ENCODE measurements at regions not wholly inside any gene's neighbourhood (a gene's known extent, or its start where the extent isn't known, plus 50 kb on each side); places are given as distances from the start of the nearest gene placed in this dataset.
"Not testable (repeated sequence)": the region's sequence is repeated elsewhere in the genome, so short reads cannot be mapped to it uniquely, and the experiment has no call there.

DNA sequence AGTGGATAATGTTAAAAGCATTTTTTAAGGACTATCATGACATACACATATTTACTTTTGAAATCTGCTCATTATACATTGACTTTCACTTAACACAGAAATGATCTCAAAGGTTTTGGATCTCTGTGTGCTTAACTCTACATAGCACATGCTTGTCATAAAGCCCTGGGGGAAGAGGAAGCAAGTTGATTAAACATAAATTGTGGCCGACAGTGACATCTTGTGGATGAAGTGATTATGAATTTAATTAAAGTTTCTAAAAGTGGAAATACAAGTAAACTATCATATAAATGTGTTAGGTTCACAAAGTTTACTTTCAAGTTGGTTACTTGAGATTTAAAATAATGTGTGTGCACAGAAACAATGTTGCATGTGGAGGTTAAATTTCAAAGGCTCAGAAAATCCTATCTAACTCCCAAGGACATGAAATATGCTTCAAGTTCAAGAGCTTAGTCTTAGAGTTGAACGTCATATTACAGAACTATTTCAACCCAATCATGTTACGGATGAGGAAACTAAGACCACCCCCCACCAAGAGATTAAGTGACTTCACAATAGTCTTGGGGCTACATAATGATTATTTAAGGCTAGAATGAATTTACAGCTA, 1247.8 kb downstream of the GATA3 start:
- DNase-seq (ENCODE audit: extremely low spot score, insufficient read length, low read depth) = no peak

DNA sequence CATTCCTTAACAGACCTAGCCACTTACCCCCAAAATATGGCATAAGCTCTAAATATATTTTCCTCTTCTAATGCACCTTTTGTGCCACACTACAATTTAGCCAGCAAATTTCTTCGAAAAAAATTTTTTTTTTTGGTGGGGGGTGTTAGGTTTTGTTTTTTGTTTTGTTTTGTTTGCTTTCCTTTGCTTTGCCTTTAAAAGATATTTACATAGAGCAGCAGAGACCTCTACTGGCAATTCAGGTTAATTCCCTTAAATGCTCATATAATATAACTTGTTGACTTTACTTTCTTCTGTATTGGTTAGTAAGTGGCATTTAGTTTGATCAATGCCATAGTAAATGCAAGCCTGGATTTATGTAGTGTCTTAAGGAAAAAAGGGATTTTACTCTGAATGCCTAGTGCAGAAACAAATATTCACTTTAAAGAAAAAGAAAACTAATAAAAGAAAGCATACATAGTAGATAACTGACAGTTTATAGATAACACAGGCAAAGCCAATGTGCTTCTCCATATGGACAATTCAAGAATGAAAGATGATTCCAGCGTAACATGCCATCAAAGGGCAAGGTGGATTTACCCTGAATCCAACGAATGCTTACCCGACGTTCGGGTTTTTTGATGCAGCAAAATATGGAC, 1250.6 kb downstream of the GATA3 start:
- FAIRE-seq (no peak), DNase-seq (ENCODE audit: extremely low spot score, insufficient read length, low read depth) (no peak)

More for the DNA sequence above, 1247.8 kb downstream of the GATA3 start:
- FAIRE-seq = peak; percentile 72

DNA sequence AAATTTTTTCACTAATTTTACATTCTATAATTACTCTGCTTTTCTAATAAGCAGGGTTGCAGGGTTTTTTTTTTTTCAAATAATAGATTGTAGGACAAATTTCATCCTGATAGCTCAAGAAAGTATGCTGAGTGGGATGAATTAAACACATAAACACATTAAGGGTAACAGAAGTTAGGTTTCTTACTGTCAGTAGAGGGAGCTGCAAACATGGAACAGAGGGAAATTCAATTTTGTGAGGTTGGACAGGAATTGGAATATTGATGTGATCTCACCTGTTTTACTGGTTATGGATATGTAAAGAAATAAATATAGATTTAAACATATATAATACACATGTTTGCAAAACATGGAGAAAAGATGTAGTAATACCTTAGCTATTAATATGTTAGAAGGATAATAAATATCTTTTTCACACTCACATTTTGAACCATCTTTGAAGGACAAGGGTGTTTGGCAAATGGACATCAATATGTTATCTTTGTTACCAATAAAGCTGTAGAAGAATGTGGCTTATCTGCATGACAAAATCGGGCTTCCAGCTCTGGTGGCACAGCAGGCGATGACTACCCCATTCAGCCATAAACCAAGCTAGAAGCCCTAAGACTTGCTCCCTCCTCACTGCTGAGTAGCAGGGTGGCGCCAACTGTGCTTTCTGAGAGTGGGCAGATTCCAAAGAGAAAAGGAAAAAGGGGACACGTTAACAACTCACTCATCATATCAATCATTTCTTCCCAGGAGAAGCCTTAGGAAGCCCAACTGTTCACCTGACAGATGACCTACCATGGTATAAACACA, 1257.4 kb downstream of the GATA3 start:
- FAIRE-seq = no peak
- no peak for DNase-seq (ENCODE audit: extremely low spot score, insufficient read length, low read depth)

DNA sequence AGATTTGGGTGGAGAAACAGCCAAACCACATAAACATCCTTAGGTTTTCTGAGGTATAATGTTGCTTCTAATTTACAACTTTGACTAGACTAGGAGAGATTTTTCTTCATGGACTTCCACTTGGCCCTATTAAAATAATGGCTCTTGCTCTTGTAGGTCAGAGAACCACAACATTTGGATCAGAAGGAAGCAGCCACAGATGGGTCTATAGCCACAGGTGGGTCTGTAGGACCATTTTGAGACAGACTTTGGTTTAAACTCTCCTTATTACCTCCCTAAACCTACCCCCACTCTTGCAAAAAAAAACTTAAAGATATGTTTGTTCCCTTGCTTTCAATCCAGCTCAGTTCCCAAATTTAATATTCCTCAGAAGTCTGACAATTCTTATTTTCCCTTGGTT, 1260.8 kb downstream of the GATA3 start:
- no peak for DNase-seq (ENCODE audit: extremely low spot score, insufficient read length, low read depth)
- no peak for FAIRE-seq

DNA sequence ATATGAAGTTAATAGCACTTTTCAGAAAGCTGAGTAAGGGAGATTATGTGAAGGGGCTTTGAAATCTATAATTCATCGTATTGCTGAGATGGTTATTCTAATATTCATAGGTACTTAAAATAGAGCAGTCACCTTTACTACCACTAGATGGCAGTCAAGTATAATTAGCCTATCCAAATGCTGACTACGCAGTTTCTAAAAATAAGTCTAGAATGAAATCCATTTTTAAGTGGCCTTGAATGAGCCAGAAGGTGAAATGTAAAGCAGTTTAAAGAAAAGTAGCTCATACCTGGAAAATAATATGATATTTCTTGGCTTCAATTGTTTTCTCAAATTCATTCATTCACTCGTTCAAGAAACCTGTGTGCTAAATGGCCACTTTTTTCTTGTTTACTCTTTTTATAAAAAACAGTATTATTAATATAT, 1277.1 kb downstream of the GATA3 start:
- FAIRE-seq (peak; percentile 24), DNase-seq (ENCODE audit: extremely low spot score, insufficient read length, low read depth) (peak; percentile 26)

DNA sequence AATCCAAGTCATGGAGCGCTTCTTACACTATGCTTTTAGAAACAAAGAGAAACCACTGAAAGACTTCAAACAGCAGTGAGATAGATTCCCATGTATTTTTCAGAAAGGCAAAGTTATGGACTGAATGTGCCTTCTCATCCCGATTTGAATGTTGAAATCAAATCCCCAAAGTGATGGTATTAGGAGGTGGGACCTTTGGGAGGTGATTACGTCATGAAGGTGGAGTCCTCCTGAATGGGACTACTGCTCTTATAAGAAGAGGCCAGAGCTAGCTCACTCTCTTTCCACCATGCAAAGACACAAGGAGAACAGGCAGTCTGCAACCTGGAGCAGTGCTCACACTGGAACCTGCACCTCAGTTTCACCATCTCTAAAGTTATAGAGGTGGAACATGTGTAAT, 1279.8 kb downstream of the GATA3 start:
- FAIRE-seq (no peak), DNase-seq (ENCODE audit: extremely low spot score, insufficient read length, low read depth) (no peak)

DNA sequence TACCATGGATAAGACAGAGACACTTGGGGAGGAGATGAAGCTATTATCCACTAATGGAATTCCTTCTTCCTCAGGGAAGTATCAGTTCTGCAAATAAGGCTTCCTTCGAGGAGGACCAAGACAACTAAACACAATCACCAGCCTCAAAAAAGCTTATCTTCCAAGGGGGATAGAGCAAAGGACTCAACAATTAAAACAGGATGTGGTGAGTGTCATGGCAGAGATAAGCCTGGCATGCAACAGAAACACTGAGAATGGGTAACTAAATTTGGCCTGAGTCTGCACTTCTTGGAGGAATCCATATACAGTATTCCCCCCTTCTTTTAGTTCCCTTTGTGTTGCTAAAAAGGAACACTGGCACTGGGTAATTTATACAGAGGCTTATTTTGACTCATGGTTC, 1285.2 kb downstream of the GATA3 start:
- no peak for FAIRE-seq
- no peak for DNase-seq (ENCODE audit: extremely low spot score, insufficient read length, low read depth)

DNA sequence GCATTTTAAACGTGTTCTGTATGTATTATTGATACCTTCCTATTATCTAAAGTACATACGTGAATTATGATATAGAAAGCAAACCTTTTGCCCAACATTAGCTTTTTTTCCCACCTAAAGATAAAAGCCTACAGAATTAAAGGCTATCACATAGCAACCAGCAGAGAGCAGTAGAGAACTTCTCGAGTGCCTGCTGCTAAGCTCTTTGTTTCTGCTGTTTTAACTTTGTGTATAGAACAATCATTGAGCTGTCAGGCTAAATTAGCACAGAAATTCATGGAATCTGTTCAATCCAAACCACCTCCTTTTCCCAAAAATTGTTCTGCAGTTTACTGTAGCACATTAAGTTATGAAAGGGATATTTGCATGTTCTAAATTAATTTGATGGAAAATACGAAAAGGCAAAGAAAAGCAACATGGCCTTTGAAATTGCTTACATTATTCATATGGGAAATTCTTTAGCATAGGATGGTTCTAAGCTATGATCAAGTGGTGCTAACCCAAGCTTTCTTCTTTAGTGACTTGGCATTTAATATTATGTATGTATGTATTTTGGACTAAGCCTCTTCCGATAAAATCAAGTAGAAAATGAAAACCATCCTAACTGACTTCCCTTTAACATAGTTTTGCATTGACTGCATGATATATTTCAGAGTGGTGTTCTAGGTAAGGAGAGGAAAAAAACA, 1288.5 kb downstream of the GATA3 start:
- no peak for DNase-seq (ENCODE audit: extremely low spot score, insufficient read length, low read depth)
- FAIRE-seq = no peak

DNA sequence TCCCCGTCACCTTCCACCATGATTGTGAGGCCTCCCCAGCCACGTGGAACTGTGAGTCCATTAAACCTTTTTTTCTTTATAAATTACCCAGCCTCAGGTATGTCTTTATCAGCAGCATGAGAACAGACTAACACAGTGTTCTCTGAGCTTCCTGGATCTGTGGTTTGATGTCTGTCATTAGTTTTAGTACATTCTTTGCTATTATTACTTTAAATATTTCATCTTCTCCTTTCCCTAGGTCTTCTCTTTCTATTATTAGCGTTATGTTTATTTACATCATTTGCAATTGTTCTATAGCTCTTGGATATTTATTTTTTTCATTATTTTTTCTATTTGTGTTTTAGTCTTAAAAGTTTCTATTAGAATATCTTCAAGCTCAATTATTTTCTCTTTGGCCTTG, 1293.4 kb downstream of the GATA3 start:
- not testable (repeated sequence) for DNase-seq (ENCODE audit: extremely low spot score, insufficient read length, low read depth); FAIRE-seq

DNA sequence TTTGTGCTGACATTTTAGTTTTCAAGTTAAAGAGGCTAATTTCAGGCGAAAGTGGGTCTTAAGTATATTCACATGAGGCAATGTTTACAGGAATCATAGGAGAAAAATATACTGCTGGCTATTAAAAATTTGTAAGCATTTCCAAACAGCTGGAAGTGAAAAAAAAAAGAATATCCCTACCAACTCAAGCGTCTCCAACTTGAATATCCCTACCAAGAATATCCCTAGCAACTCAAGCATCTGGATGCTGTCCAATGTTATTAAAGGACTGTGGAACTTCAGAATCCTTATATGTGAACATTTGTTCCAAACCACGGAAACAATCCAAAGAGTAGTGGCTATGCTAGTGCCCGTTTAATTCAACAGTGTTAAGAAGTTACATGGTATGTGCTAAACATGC, 1303.0 kb downstream of the GATA3 start:
- DNase-seq (ENCODE audit: extremely low spot score, insufficient read length, low read depth) = no peak

DNA sequence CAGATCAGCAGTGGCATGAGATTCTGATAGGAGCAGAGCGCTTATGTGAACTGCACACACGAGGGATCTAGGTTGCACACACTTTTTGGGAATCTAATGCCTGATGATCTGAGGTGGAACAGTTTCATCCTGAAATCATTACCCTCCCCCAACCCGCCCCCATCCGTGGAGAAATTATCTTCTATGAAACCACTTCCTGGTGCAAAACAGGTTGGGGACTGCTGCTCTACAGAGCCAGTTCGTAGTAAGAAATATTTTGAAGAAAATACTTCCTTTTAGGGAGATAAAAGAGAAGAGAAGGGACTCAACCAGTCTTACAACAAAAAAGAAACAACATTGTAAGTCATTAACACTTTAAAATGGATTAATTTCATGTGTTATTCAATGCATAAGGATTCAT, 1308.2 kb downstream of the GATA3 start:
- DNase-seq (ENCODE audit: extremely low spot score, insufficient read length, low read depth) (no peak), FAIRE-seq (no peak)

More for the DNA sequence above, 1303.0 kb downstream of the GATA3 start:
- FAIRE-seq = no peak

DNA sequence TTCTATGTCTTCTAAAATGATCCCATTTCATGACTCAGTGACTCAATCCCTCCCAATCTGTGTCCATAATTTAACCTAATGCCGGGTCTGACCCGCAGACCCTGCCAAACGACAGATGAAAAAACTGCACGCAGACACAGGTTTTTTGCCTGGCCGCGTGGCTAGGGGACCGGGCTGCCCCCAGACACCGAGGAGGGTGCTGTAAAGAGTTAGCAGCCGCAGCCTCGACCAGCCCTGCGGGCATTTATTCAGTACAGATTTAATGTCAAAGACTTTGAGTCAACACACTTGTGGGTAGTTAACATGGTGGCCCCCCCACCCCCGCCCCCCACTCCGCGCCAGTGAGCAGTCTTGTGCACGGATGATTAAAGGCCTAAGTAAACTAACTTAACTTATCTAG, 1324.7 kb downstream of the GATA3 start:
- no peak for FAIRE-seq
- no peak for DNase-seq (ENCODE audit: extremely low spot score, insufficient read length, low read depth)

DNA sequence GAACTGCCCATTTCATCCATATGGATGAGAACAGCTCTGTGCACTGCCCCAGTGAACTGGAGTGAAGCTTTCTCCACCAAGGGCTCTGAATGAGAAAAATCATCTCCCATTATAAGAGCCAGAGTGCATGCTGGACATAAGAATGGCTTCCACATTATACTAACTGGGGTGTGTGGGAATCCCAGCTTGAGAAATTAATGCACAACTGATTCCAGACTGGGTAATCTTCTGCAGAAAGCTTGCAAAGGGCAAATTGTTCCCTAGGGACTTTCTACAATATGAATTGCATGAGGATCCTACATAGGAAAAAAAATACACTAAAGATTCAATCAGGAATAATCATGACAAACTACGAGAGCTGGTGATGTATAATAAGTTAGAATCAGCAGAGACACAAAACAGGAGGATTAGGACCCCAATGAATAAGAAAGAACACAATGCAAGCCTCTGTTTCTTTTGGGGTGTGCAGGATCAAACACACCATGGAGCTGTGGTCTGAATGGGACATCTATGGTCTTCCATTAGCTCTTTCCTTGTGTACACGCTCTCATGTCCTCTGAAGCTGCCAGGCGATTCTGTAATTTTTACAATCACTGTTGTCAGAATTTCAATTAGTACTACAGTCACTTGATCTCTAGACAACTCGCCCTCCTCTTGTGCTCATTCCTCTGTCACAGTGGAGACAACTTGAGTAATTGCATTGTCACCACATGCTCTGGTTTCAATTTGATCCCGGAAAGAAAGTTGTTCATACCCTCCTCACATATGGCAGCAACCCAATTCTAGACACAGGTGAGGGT, 1327.4 kb downstream of the GATA3 start:
- DNase-seq (ENCODE audit: extremely low spot score, insufficient read length, low read depth) = no peak

DNA sequence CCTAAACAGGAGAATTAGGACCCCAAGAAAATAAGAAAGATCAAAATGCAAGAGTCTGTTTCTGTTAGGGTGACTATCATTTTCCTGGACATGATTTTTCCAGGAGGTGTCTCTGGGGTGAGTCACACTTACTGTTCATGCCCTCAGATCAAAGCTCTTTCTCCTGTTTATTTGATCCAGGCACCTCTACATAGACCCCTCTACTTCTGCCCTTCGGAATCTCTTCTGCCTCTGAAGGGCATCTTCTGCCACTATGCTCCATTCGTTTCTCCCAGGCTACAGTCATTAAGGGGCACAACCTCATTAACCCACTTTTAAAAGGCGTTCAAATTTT, 1328.0 kb downstream of the GATA3 start:
- FAIRE-seq (no peak), DNase-seq (ENCODE audit: extremely low spot score, insufficient read length, low read depth) (no peak)

More for the DNA sequence above, 1327.4 kb downstream of the GATA3 start:
- FAIRE-seq = no peak

DNA sequence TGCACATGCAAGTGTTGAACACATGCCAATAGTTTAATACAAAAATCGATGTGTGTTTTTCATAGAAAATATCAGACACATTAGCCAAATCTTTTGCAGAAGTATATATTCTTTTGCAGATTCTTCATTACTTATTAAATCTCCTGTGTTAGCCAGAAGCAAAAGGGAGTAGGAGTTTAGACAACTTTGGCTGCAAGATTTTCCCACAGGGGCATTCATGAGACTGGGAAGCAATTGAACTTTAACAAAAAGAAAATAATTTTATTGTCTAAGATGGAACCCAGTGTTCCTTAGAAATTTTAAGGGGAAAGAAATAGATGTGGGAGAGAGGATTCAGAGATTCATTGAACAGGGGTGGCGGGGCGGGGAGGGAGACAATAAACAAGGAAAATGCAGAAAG, 1336.0 kb downstream of the GATA3 start:
- DNase-seq (ENCODE audit: extremely low spot score, insufficient read length, low read depth) (no peak), FAIRE-seq (no peak)

DNA sequence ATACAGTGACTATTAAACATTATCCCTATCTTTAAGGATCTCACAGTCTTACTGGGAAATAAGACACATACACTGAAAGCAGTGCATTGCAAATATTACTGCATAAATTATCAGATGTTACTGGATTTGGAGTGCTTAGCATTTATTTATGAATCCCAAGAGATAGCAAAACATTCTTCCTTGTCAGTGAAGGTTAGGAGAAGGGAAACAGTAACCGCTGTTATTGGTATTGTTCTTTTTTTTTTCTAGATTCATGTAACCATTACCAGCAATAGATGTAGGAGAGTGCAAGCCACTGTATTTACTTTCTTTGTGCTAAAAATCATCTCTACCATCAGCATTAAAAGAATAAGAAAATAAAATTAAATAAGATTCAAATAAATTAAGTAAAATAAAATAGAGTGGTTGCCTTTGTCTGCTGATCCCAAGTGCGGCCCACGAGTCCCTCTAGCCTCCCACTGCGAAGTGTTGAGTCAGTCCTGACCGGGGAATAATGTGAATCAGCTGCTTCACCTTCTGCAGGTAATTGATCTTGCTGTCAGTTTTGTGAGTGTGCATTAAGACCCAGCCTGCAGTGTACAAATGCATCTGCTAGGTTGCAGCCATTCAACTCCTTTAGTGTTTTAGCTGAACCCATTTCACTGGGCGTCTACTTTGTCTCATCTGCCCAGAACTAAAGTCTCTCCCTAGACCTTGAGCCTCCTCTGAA, 1344.9 kb downstream of the GATA3 start:
- no peak for FAIRE-seq
- DNase-seq (ENCODE audit: extremely low spot score, insufficient read length, low read depth) = no peak

DNA sequence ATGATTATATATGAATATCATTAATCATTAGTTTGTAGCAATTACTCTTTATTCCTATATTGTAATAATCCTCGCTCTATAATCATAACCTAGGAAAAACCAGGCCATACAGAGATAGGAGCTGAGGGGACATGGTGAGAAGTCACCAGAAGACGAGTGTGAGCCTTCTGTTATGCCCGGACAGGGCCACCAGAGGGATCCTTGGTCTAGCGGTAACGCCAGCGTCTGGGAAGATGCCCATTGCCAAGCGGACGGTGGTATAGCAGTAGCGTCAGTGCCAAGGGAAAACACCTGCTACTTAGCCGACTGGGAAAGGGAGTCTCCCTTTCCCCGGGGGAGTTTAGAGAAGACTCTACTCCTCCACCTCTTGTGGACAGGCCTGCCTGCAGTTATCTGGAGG, 1347.6 kb downstream of the GATA3 start:
- not testable (repeated sequence) for FAIRE-seq; DNase-seq (ENCODE audit: extremely low spot score, insufficient read length, low read depth)

DNA sequence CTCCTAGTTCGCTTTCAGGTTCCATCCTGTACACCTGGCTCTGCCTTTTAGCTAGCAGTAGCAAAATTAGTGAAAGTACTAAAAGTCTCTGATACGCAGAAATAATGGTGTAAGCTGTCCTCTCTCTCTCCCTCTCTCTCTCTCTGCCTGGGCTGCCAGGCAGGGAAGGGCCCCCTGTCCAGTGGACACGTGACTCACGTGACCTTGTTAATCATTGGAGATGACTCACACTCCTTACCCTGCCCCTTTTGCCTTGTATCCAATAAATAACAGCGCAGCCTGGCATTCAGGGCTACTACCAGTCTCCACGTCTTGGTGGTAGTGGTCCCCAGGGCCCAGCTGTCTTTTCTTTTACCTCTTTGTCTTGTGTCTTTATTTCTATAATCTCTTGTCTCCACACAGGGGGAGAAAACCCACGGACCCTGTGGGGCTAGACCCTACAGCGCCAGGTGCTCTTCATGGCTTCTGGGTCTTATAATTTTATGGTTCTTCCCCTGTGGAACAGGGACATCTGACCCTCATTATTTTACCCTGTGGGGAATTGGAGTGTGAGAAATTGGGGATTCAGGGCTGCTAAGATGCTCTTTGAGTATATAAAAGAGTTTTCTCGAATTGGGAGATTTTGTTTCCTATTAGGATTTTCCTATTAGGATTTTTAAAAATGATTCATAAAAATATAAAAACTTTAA, 1348.2 kb downstream of the GATA3 start:
- not testable (repeated sequence) for DNase-seq (ENCODE audit: extremely low spot score, insufficient read length, low read depth); FAIRE-seq

DNA sequence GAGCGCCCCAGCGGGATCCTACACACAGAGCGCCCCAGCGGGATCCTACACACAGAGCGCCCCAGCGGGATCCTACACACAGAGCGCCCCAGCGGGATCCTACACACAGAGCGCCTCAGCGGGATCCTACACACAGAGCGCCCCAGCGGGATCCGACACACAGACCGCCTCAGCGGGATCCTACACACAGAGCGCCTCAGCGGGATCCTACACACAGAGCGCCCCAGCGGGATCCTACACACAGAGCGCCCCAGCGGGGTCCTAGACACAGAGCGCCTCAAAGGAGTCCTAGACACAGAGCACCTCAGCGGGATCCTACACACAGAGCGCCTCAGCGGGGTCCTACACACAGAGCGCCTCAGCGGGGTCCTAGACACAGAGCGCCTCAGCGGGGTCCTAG, 1352.7 kb downstream of the GATA3 start:
- not testable (repeated sequence) for FAIRE-seq; DNase-seq (ENCODE audit: extremely low spot score, insufficient read length, low read depth)

Measured in GM18507 (cell line).